ENCODE measurements at regions not wholly inside any gene's neighbourhood (a gene's known extent, or its start where the extent isn't known, plus 50 kb on each side); places are given as distances from the start of the nearest gene placed in this dataset.

DNA sequence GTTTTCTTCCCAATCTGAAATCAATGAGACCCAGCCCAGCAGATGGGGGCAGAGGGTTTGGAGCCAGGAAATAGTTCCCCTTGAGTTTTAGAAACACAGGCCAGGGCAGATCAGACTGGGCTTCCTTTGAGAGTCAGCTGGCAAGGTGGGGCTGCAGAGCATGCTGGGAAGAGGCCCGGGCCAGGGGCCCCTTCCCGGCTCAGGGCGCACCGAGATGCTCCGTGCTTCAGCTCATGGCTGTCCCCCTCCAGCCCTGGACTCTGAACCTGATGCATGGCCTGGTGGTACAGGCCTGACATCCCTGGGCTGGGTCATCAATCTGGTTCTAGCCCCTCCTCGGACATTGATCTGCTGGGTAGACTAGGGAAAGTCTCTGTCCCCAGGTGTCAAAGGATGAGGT is 65.1 kb upstream of the RUNX3 start:
- no peak for DNase-seq (ENCODE audit: low read depth, low spot score)
- no peak overlapping the region for H3K27ac ChIP-seq

GRCh38 chr1:24993871-24994580 is 64.0 kb upstream of the RUNX3 start:
- no peak overlapping the region for H3K27ac ChIP-seq
- DNase-seq (ENCODE audit: low read depth, low spot score), result no peak

- no peak for DNase-seq (ENCODE audit: low read depth, low spot score)
- no peak overlapping the region for H3K27ac ChIP-seq
These were observed 62.7 kb upstream of the RUNX3 start for GRCh38 chr1:24992761-24993211.

DNA sequence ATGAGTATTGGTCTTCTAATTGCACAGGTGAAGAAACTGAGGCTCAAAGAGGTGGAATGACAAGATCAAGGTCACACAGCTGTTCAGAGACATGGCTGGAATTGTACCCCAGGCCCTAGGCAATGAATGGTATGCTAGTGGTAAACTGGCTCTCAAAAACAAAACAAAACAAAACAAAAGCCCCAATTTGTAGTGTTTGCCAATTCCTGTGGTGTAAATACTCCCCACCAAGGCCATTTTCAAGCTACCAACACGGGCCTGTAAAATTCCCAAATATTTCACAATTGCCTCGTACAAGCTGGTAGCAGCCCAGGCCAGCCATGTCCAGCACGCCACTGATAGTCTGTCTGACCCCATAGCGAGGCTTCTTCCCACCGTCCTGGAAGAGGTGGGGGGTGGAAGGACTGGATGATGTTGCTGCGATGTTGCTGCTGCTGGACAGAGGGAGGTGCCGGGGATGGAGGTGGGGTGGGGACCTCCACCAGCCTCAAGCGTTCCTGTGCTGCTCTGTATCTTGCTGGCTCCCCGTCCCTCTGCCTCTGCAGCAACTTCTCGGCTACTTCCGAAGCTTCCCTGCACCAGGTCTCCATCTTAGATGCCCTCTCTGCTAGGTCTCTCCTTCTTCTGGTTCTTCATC is 62.2 kb upstream of the RUNX3 start:
- DNase-seq (ENCODE audit: low read depth, low spot score), result no peak
- H3K27ac ChIP-seq, result no peak overlapping the region

- H3K27ac ChIP-seq, result no peak overlapping the region
- DNase-seq (ENCODE audit: low read depth, low spot score), result no peak
These were observed 61.6 kb upstream of the RUNX3 start for GRCh38 chr1:24991697-24992096.

DNA sequence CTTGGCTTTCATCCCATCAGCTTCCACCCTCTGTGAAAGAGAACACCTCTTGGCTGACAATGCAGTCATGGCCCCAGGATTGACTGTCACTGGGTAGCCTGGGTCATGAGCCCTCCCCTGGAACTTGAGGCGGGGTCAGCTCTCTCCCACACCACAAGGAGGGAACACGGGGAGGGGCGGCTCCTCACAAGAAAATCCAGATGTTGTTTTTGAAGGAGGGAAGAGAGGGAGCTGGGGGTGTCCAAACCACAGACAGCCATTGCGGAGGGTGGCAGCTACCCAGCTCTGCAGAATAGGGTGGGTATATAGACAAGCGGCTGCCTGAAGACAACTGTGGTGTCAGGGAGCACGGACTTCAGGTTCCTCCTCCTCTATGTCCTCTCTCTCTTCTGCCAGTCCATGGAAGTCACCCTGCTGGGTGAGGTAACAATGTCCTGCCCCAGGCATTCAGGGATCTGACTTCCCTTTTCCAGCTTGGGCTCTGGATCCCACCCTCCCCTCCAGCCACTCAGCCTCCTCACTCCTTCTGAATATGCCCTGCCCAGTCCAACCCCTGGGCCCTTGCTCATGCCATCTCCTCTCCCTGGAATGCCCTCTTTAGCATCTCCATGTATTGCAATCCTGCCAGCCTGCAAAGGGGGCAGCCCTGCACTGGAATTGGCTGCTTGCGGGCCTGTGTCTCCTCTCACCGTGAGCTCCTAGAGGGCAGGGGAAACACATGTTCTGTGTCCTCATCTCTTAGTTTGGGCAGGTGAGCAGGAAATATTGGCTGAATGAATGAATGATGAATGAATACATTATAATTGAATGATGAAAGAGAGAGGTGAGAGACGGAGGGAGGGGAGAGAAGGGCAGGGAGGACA is 60.9 kb upstream of the RUNX3 start:
- no peak for DNase-seq (ENCODE audit: low read depth, low spot score)
- no peak overlapping the region for H3K27ac ChIP-seq

DNA sequence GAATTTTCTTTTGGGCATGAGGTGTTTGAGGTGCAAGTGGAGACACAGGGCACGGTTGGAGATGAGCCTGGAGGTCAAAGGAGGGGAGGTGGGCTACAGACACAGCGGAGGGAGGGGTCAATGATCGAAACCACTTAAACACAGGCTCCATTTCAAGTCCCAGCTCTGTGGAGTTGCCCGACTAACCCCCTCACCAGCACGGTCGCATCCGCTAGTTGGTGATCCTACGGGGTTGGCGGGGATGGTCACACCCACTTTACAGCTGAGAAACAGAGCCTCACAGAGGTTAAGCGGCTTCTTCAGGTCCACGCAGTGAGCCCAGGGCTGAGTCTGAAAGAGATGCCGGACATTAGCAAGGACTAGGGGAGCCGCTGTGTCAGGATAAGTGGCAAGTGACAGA is 60.1 kb upstream of the RUNX3 start:
- no peak for DNase-seq (ENCODE audit: low read depth, low spot score)
- H3K27ac ChIP-seq, result no peak overlapping the region

DNA sequence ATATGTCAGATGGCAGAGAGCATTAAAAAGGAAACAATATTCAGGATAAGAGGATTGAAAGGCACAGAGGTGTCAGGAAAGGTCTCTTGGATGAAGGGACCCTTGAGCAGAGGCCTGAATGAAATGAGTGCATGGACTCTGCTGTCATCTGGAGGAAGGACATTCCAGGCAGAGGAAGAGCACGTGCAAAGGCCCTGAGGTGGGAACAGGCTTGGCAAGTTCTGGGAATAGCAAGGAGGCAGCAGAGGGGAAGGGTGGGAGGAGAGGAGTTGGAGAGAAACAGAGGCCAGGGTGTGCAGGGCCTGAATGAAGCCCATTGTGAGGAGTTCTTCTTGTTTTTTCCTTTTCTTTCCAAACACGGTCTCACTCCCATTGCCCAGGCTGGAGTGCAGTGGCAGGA is 59.0 kb upstream of the RUNX3 start:
- no peak overlapping the region for H3K27ac ChIP-seq

DNA sequence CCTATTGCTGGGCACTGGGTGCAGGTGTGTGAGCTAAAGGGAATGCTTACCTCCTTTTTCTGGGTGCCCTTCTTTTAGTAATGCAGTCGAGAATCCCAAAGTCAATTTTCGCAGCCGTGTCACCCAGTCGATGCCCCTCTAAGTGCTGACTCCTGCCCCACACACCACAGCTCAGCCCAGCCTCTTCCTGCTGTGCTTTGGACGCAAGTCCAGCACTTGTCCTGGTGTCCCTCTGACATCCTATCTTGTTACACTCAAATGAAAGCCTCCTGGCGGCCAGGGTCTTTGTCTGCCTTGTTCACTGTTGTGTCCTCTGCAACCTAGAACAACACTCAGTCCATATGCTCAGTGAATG is 58.5 kb upstream of the RUNX3 start:
- no peak for DNase-seq (ENCODE audit: low read depth, low spot score)
- H3K27ac ChIP-seq, result no peak overlapping the region

More for the DNA sequence above, 59.0 kb upstream of the RUNX3 start:
- no peak for DNase-seq (ENCODE audit: low read depth, low spot score)

DNA sequence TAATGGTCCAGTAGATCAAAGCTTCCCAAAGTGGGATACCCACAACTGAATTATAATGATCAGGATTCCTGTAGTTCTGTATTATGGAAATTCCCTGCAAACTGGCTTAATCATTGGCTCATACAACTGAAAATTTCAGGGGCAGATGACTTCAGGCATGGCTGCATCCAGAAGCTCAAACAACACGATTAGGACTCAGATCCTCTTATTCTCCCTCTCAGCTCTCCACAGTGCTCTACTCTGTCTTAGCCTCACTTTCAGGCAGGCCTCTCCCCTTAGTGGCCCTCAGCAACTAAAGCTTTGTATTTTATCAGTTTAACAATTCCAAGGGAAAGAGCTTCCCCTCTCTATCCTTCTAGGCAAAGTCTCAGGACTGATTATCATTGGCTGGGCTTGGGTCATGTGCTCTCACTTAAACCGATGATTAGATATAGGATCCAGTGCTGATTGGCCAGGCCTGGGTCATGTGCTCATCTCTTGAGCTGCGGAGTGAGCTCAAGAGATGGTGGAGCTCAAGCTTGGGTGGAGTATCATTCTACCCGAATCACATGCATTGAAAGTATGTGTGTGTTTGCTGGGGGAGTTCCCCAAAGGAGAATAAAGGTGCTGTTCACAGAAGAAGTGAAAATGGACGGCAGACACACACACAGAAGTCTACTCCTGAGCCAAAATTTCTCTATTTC is 57.9 kb upstream of the RUNX3 start:
- no peak overlapping the region for H3K27ac ChIP-seq
- DNase-seq (ENCODE audit: low read depth, low spot score), result no peak

DNA sequence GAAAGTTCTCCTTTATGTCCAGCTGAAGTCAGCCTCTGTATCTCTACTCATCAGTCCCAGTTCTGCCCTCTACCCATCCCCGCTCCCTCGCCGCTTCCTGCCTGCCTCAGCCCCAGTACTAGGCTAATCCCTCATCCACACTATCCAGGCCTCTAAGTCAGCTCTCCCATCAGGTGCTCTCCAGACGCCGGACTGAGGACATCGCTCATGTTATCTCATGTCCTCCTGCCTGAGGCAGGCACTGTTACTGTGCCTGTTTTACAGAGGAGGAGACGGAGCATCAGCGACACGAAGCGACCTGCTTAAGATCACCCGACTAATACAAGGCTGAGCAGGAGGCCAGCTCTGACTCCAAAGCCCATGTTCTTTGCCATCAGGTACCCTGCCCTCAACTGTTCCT is 57.3 kb upstream of the RUNX3 start:
- no peak overlapping the region for H3K27ac ChIP-seq
- no peak for DNase-seq (ENCODE audit: low read depth, low spot score)

GRCh38 chr1:24986372-24986965 is 56.4 kb upstream of the RUNX3 start:
- H3K27ac ChIP-seq, result no peak overlapping the region
- no peak for DNase-seq (ENCODE audit: low read depth, low spot score)

GRCh38 chr1:24985737-24986136 is 55.7 kb upstream of the RUNX3 start:
- H3K27ac ChIP-seq, result no peak overlapping the region
- no peak for DNase-seq (ENCODE audit: low read depth, low spot score)

DNA sequence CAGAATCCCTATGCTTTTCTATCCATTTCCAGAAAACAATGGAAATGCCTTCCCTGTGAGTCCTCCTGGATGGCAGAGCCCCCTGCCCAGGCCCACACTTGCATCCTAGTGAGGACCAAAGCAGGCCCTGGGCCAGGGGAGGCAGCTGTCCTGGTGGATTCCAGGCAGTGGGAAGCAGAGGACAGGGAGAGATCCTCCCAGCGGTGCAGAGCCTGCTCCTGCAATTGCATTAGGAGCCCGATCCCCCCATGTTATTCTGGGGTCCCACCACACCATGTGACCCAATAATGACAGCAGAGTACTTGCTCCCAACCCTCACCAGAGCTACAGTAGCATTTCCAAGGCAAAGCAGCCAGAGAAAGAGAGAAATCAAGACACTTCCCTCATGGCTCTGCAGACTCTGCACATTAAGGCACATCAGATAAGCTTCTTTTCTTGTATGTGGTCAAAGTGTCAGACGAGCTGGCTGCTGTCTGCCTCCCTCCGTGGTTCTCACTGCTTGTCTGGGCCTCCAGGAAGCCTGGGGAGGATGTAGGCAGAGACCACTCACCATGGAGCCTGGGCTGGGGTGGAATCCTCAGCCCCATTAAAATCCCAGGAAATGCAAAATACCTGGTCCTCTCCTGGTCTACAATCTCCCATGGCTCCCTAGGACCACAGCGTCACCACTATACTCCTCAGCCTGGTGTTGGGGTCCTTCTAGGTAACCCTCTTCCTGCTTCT is 54.9 kb upstream of the RUNX3 start:
- no peak for DNase-seq (ENCODE audit: low read depth, low spot score)

GRCh38 chr1:24984300-24984699 is 54.2 kb upstream of the RUNX3 start:
- no peak overlapping the region for H3K27ac ChIP-seq
- DNase-seq (ENCODE audit: low read depth, low spot score), result no peak

More for the DNA sequence above, 54.9 kb upstream of the RUNX3 start:
- H3K27ac ChIP-seq, result no peak overlapping the region

GRCh38 chr1:24983006-24983680 is 53.1 kb upstream of the RUNX3 start:
- DNase-seq (ENCODE audit: low read depth, low spot score), result no peak
- H3K27ac ChIP-seq, result no peak overlapping the region

- DNase-seq (ENCODE audit: low read depth, low spot score), result no peak
- no peak overlapping the region for H3K27ac ChIP-seq
These were observed 51.5 kb upstream of the RUNX3 start for GRCh38 chr1:24981631-24982005.

DNA sequence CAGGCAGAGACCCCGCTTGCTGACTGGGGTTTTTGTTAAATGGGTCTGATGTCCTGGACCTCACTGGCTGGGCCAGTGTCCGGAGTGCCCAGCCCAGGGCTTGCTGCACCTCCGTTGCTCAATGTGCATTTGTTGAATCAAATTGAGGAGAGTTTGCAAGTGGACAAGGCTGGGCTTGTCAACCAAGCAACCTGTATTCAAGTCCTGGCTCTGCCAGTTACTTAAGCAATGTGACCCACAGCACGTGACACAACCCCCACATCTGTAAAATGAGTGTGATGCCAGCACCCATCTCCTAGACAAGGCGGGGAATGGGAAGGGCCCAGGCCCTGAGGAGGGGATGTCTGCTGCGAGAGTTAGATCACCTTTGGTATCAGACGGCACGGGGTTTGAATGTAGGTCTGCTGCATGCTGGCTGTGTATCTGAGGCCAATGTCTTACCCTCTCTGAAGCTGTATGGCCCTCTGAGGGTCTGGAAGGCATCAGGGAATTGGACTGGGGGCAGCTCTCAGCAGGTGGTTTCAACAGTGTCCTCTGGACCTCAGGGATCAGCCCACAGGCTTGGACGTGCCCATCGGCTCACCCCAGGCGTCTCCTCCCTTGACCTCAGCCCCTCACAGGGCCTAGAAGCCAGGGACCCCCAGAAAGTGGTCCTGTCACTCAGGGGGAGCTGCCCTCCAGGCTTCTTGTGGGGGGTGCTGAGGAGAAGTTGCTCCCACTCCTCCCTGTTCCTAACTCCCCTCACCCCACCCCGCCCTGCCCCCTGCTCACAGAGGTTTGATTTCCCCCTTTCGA is 51.0 kb upstream of the RUNX3 start:
- no peak overlapping the region for H3K27ac ChIP-seq

More for the DNA sequence above, 51.0 kb upstream of the RUNX3 start:
- no peak for DNase-seq (ENCODE audit: low read depth, low spot score)

All from epithelial cell of prostate (primary cell).